Astrocyte of the spinal cord (primary cell): ENCODE measurements at regions not wholly inside any gene's neighbourhood (a gene's known extent, or its start where the extent isn't known, plus 50 kb on each side); places are given as distances from the start of the nearest gene placed in this dataset.

Experiments
- DNase-seq: peaks from one replicate; pipeline ENCODE4 v3.0.0; 2011; ENCODE audit warnings: low read depth, low spot score
- H3K4me3 ChIP-seq: 2 replicates; pipeline ENCODE4 v1.5.1; 2011; ENCODE audit warnings: low read depth, mild to moderate bottlenecking, low read length, moderate library complexity
- CTCF ChIP-seq: IDR thresholded peaks from 2 replicates; pipeline ENCODE4 v1.5.1; 2012; ENCODE audit warnings: low read depth, mild to moderate bottlenecking, low read length, inconsistent platforms
- in situ Hi-C: cut with HindIII; loops from 2 replicates; pipeline ENCODE4 v1.10.0; 2017; ENCODE audit warnings: low sequenced_read_pairs

- no peak overlapping the region for H3K4me3 ChIP-seq
- TF ChIP-seq CTCF: no peak
- in situ Hi-C loops: no loop called here
- DNase-seq: no peak
Observed at GRCh38 chr18:22567794-22568193, 150.1 kb upstream of the CTAGE1 start.

- in situ Hi-C loops: no loop called here
- H3K4me3 ChIP-seq: no peak overlapping the region
- no peak for TF ChIP-seq CTCF
- DNase-seq: no peak
Observed at GRCh38 chr18:22570492-22570891, 152.8 kb upstream of the CTAGE1 start.

- in situ Hi-C loops: no loop called here
- no peak for TF ChIP-seq CTCF
- no peak for DNase-seq
Observed at GRCh38 chr18:22572341-22572740, 154.6 kb upstream of the CTAGE1 start.

DNA sequence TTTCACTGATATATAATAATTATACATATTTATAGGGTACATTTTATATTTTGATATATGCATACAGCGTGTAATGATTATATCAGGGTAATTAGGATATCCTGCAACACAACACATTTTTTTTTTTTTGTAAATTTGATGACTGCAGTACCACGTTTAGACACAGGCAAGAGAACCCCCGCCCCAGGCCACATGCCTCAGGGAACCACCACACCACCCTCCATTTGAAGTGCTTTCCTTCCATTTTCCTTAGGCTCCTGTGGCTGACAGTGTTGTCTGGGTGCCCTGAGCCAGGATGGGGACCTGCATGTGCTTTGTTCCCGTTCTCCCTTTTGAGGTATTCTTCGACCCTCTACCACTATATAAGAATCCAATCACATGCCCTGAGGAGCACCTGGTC lies 161.6 kb upstream of the CTAGE1 start:
- TF ChIP-seq CTCF: no peak
- in situ Hi-C loops: no loop called here
- H3K4me3 ChIP-seq: no peak overlapping the region
- DNase-seq: no peak

More at GRCh38 chr18:22572341-22572740, 154.6 kb upstream of the CTAGE1 start:
- H3K4me3 ChIP-seq: no peak overlapping the region

DNA sequence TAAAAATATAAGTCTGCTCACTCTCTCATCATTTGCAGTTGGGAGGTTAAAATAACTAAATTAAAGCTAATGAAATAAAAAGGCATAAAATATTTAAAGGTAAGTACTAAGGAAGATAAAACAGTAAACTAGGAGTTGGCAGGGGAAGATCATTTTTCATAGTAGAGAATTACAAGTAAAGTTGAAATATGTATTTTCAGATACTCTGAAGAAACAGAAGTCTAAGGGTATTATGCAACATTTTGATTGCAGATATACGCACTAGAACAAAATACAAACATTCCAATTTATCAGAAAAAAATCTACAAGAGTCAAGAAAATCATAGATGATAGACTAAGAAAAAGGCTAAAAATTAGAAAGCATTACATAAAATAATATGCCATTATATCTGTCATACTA lies 167.6 kb upstream of the CTAGE1 start:
- no peak for DNase-seq
- in situ Hi-C loops: no loop called here
- H3K4me3 ChIP-seq: no peak overlapping the region
- TF ChIP-seq CTCF: no peak

GRCh38 chr18:22585821-22586220 lies 168.1 kb upstream of the CTAGE1 start:
- in situ Hi-C loops: no loop called here

More at GRCh38 chr18:22585821-22586220, 168.1 kb upstream of the CTAGE1 start:
- no peak for TF ChIP-seq CTCF
- no peak for DNase-seq
- H3K4me3 ChIP-seq: no peak overlapping the region
